SK-N-SH treated with all-trans-retinoic acid at 6 μM for 48 hours (cell line): ENCODE measurements at regions not wholly inside any gene's neighbourhood (a gene's known extent, or its start where the extent isn't known, plus 50 kb on each side); places are given as distances from the start of the nearest gene placed in this dataset.

Source experiments
- ATAC-seq: fragments of 200-7000 bp; cut with Tn5 transposase; 3 replicates; pipeline ENCODE4 v1.9.1; 2020; ENCODE audit warnings: mild to moderate bottlenecking, moderate library complexity
- ARNTL ChIP-seq: fragments of 450-650 bp; formaldehyde crosslinking; IDR thresholded peaks from 2 replicates; pipeline ENCODE4 v1.5.0; 2020; ENCODE audit warnings: low read depth, mild to moderate bottlenecking, moderate library complexity, borderline replicate concordance
- BACH2 ChIP-seq: fragments of 250-450 bp; sonication (Bioruptor Pico); IDR thresholded peaks from 2 replicates; pipeline ENCODE4 v1.9.0; 2021; ENCODE audit warnings: mild to moderate bottlenecking, borderline replicate concordance
- CREB5 ChIP-seq: fragments of 250-450 bp; sonication (Bioruptor Pico); IDR thresholded peaks from 2 replicates; pipeline ENCODE4 v1.5.1; 2020; ENCODE audit warnings: low read depth, mild to moderate bottlenecking, moderate library complexity
- CSDC2 ChIP-seq: fragments of 250-450 bp; sonication (Bioruptor Pico); IDR thresholded peaks from 2 replicates; pipeline ENCODE4 v1.5.0; 2020; ENCODE audit warnings: mild to moderate bottlenecking, moderate library complexity
- CSRNP3 ChIP-seq: fragments of 250-450 bp; sonication (Bioruptor Pico); IDR thresholded peaks from 2 replicates; pipeline ENCODE4 v1.5.1; 2021; ENCODE audit warnings: mild to moderate bottlenecking, moderate library complexity
- ESRRG ChIP-seq: fragments of 250-450 bp; sonication (Bioruptor Pico); IDR thresholded peaks from 2 replicates; pipeline ENCODE4 v1.6.1; 2021; ENCODE audit warnings: mild to moderate bottlenecking
- GLIS3 ChIP-seq: fragments of 250-450 bp; sonication (Bioruptor Pico); IDR thresholded peaks from 2 replicates; pipeline ENCODE4 v1.5.0; 2020; ENCODE audit warnings: mild to moderate bottlenecking, moderate library complexity
- ISL1 ChIP-seq: fragments of 250-450 bp; sonication (Bioruptor Pico); IDR thresholded peaks from 2 replicates; pipeline ENCODE4 v2.1.2; 2022; ENCODE audit warnings: mild to moderate bottlenecking, moderate library complexity
- OSR1 ChIP-seq: fragments of 250-450 bp; sonication (Bioruptor Pico); IDR thresholded peaks from 2 replicates; pipeline ENCODE4 v1.8.0; 2022; ENCODE audit warnings: moderate library complexity, mild to moderate bottlenecking, inconsistent platforms
- PATZ1 ChIP-seq: fragments of 250-450 bp; sonication (Bioruptor Pico); IDR thresholded peaks from 2 replicates; pipeline ENCODE4 v1.8.0; 2020; ENCODE audit warnings: mild to moderate bottlenecking, moderate library complexity, borderline replicate concordance
- PPARA ChIP-seq: fragments of 250-450 bp; sonication (Bioruptor Pico); IDR thresholded peaks from 2 replicates; pipeline ENCODE4 v1.5.0; 2020; ENCODE audit warnings: mild to moderate bottlenecking, borderline replicate concordance
- RARB ChIP-seq: fragments of 250-450 bp; sonication (Bioruptor Pico); IDR thresholded peaks from 2 replicates; pipeline ENCODE4 v1.8.0; 2021; ENCODE audit warnings: mild to moderate bottlenecking, moderate library complexity
- TOX ChIP-seq: fragments of 250-450 bp; sonication (Bioruptor Pico); IDR thresholded peaks from 2 replicates; pipeline ENCODE4 v1.8.0; 2021; ENCODE audit warnings: mild to moderate bottlenecking, moderate library complexity, borderline replicate concordance
- ZC3H10 ChIP-seq: fragments of 250-450 bp; sonication (Bioruptor Pico); IDR thresholded peaks from 2 replicates; pipeline ENCODE4 v1.5.1; 2021; ENCODE audit warnings: mild to moderate bottlenecking, moderate library complexity
- ZFP3 ChIP-seq: fragments of 250-450 bp; sonication (Bioruptor Pico); IDR thresholded peaks from 2 replicates; pipeline ENCODE4 v1.5.0; 2020; ENCODE audit warnings: mild to moderate bottlenecking, moderate library complexity
- ZFP30 ChIP-seq: fragments of 450-650 bp; formaldehyde crosslinking; IDR thresholded peaks from 2 replicates; pipeline ENCODE4 v1.5.0; 2022; ENCODE audit warnings: mild to moderate bottlenecking, moderate library complexity
- ZNF565 ChIP-seq: fragments of 450-650 bp; formaldehyde crosslinking; conservative IDR thresholded peaks from 2 replicates; pipeline ENCODE4 v1.5.0; 2020; ENCODE audit warnings: low read depth, mild to moderate bottlenecking, moderate library complexity
- ZNF70 ChIP-seq: fragments of 450-650 bp; formaldehyde crosslinking; IDR thresholded peaks from 2 replicates; pipeline ENCODE4 v1.5.0; 2020; ENCODE audit warnings: mild to moderate bottlenecking, moderate library complexity
- ZNF8 ChIP-seq: fragments of 450-650 bp; formaldehyde crosslinking; IDR thresholded peaks from 2 replicates; pipeline ENCODE4 v1.5.0; 2020; ENCODE audit warnings: mild to moderate bottlenecking, moderate library complexity

GRCh38 chr6:8223678-8224077, 121.3 kb upstream of the EEF1E1 start:
- TF ChIP-seq PATZ1 (CRISPR knock-in tag) (no peak), TOX (CRISPR knock-in tag) (no peak), GLIS3 (CRISPR knock-in tag) (no peak), ARNTL (no peak)
- TF ChIP-seq, all 23 proteins: peak for 0
- no peak for ATAC-seq

GRCh38 chr6:8219352-8219943, 117.1 kb upstream of the EEF1E1 start:
- TF ChIP-seq ARNTL (no peak), BACH2 (CRISPR knock-in tag) (no peak), ZNF70 (CRISPR knock-in tag) (no peak), RARB (no peak), PPARA (CRISPR knock-in tag) (no peak), ZNF565 (CRISPR knock-in tag) (no peak), CREB5 (CRISPR knock-in tag) (no peak)
- peak; percentile 86 for ATAC-seq

- no peak for ATAC-seq
- TF ChIP-seq CSRNP3 (CRISPR knock-in tag), result no peak
- TF ChIP-seq ZFP3 (CRISPR knock-in tag), result no peak
- TF ChIP-seq ZNF565 (CRISPR knock-in tag), result no peak
- no peak for TF ChIP-seq BACH2 (CRISPR knock-in tag)
- TF ChIP-seq ESRRG (CRISPR knock-in tag), result no peak
- TF ChIP-seq PPARA (CRISPR knock-in tag), result no peak
- no peak for TF ChIP-seq PATZ1 (CRISPR knock-in tag)
- no peak for TF ChIP-seq ISL1
- no peak for TF ChIP-seq CSDC2
- no peak for TF ChIP-seq ZNF70 (CRISPR knock-in tag)
- TF ChIP-seq CREB5 (CRISPR knock-in tag), result no peak
Observed at GRCh38 chr6:8218861-8219260, 116.5 kb upstream of the EEF1E1 start.

GRCh38 chr6:8215631-8216030, 113.3 kb upstream of the EEF1E1 start:
- TF ChIP-seq ZC3H10 (no peak), TOX (CRISPR knock-in tag) (no peak), CREB5 (CRISPR knock-in tag) (no peak), ZNF8 (CRISPR knock-in tag) (no peak), PATZ1 (CRISPR knock-in tag) (no peak), OSR1 (CRISPR knock-in tag) (no peak), ESRRG (CRISPR knock-in tag) (no peak), ARNTL (no peak), ZFP30 (CRISPR knock-in tag) (no peak)
- TF ChIP-seq, all 23 proteins: peak for 0
- ATAC-seq, result no peak
